ENCODE measurements at regions not wholly inside any gene's neighbourhood (a gene's known extent, or its start where the extent isn't known, plus 50 kb on each side); places are given as distances from the start of the nearest gene placed in this dataset.

GRCh38 chr6:11341303-11341702 is 108.8 kb upstream of the NEDD9 start:
- Histone ChIP-seq H3K27ac (ENCODE audit: low read length) (no peak overlapping the region), H3K27me3 (ENCODE audit: control insufficient read depth in 1 of 2, insufficient read depth in 2 of 2, low read length in 2 of 2) (no peaks in the 10 kb centered on the region), H3K4me1 (ENCODE audit: control insufficient read depth, insufficient read depth, low read length) (no peaks in the 10 kb centered on the region), H3K36me3 (ENCODE audit: control insufficient read depth in 2 of 2, insufficient read depth in 2 of 2, low read length in 2 of 2) (no peaks in the 10 kb centered on the region), H3K9ac (ENCODE audit: low read length in 2 of 2) (no peak overlapping the region), H3K4me3 (ENCODE audit: low read length in 2 of 2) (no peak overlapping the region), H3K9me3 (ENCODE audit: control insufficient read depth in 2 of 2, low read length in 2 of 2) (peaks cover 0 to 7% of the 10 kb centered on the region in 2 donors)

- H3K4me3 ChIP-seq (ENCODE audit: low read length in 2 of 2), result no peak overlapping the region
- no peaks in the 10 kb centered on the region for H3K4me1 ChIP-seq (ENCODE audit: control insufficient read depth, insufficient read depth, low read length)
- H3K36me3 ChIP-seq (ENCODE audit: control insufficient read depth in 2 of 2, insufficient read depth in 2 of 2, low read length in 2 of 2), result no peaks in the 10 kb centered on the region
- peaks cover 0 to 7% of the 10 kb centered on the region in 2 donors for H3K9me3 ChIP-seq (ENCODE audit: control insufficient read depth in 2 of 2, low read length in 2 of 2)
- no peak overlapping the region for H3K27ac ChIP-seq (ENCODE audit: low read length)
- no peaks in the 10 kb centered on the region for H3K27me3 ChIP-seq (ENCODE audit: control insufficient read depth in 1 of 2, insufficient read depth in 2 of 2, low read length in 2 of 2)
- H3K9ac ChIP-seq (ENCODE audit: low read length in 2 of 2), result no peak overlapping the region
Measured at GRCh38 chr6:11339380-11339779, 106.9 kb upstream of the NEDD9 start.

GRCh38 chr6:11337306-11337705 is 104.8 kb upstream of the NEDD9 start:
- no peaks in the 10 kb centered on the region for H3K4me1 ChIP-seq (ENCODE audit: control insufficient read depth, insufficient read depth, low read length)
- H3K9me3 ChIP-seq (ENCODE audit: control insufficient read depth in 2 of 2, low read length in 2 of 2), result peaks cover 0 to 7% of the 10 kb centered on the region in 2 donors
- H3K27me3 ChIP-seq (ENCODE audit: control insufficient read depth in 1 of 2, insufficient read depth in 2 of 2, low read length in 2 of 2), result no peaks in the 10 kb centered on the region
- H3K36me3 ChIP-seq (ENCODE audit: control insufficient read depth in 2 of 2, insufficient read depth in 2 of 2, low read length in 2 of 2), result no peaks in the 10 kb centered on the region
- H3K27ac ChIP-seq (ENCODE audit: low read length), result no peak overlapping the region
- no peak overlapping the region for H3K9ac ChIP-seq (ENCODE audit: low read length in 2 of 2)
- H3K4me3 ChIP-seq (ENCODE audit: low read length in 2 of 2), result no peak overlapping the region

- Histone ChIP-seq H3K4me3 (ENCODE audit: low read length in 2 of 2) (no peak overlapping the region), H3K27me3 (ENCODE audit: control insufficient read depth in 1 of 2, insufficient read depth in 2 of 2, low read length in 2 of 2) (no peaks in the 10 kb centered on the region), H3K9me3 (ENCODE audit: control insufficient read depth in 2 of 2, low read length in 2 of 2) (peaks cover 0 to 1% of the 10 kb centered on the region in 2 donors), H3K9ac (ENCODE audit: low read length in 2 of 2) (no peak overlapping the region), H3K4me1 (ENCODE audit: control insufficient read depth, insufficient read depth, low read length) (no peaks in the 10 kb centered on the region), H3K27ac (ENCODE audit: low read length) (no peak overlapping the region), H3K36me3 (ENCODE audit: control insufficient read depth in 2 of 2, insufficient read depth in 2 of 2, low read length in 2 of 2) (no peaks in the 10 kb centered on the region)
Measured at GRCh38 chr6:11335826-11336225, 103.4 kb upstream of the NEDD9 start.

- no peak overlapping the region for H3K27ac ChIP-seq (ENCODE audit: low read length)
- no peaks in the 10 kb centered on the region for H3K36me3 ChIP-seq (ENCODE audit: control insufficient read depth in 2 of 2, insufficient read depth in 2 of 2, low read length in 2 of 2)
- H3K9ac ChIP-seq (ENCODE audit: low read length in 2 of 2), result no peak overlapping the region
- H3K9me3 ChIP-seq (ENCODE audit: control insufficient read depth in 2 of 2, low read length in 2 of 2), result no peaks in the 10 kb centered on the region
- H3K4me1 ChIP-seq (ENCODE audit: control insufficient read depth, insufficient read depth, low read length), result no peaks in the 10 kb centered on the region
- H3K4me3 ChIP-seq (ENCODE audit: low read length in 2 of 2), result no peak overlapping the region
- H3K27me3 ChIP-seq (ENCODE audit: control insufficient read depth in 1 of 2, insufficient read depth in 2 of 2, low read length in 2 of 2), result no peaks in the 10 kb centered on the region
Measured at GRCh38 chr6:11333132-11333849, 100.8 kb upstream of the NEDD9 start.

- no peaks in the 10 kb centered on the region for H3K9me3 ChIP-seq (ENCODE audit: control insufficient read depth in 2 of 2, low read length in 2 of 2)
- no peaks in the 10 kb centered on the region for H3K27me3 ChIP-seq (ENCODE audit: control insufficient read depth in 1 of 2, insufficient read depth in 2 of 2, low read length in 2 of 2)
- no peaks in the 10 kb centered on the region for H3K36me3 ChIP-seq (ENCODE audit: control insufficient read depth in 2 of 2, insufficient read depth in 2 of 2, low read length in 2 of 2)
- no peak overlapping the region for H3K4me3 ChIP-seq (ENCODE audit: low read length in 2 of 2)
- H3K27ac ChIP-seq (ENCODE audit: low read length), result no peak overlapping the region
- no peaks in the 10 kb centered on the region for H3K4me1 ChIP-seq (ENCODE audit: control insufficient read depth, insufficient read depth, low read length)
- H3K9ac ChIP-seq (ENCODE audit: low read length in 2 of 2), result no peak overlapping the region
Measured at GRCh38 chr6:11332463-11332862, 100.0 kb upstream of the NEDD9 start.

- Histone ChIP-seq H3K9me3 (ENCODE audit: control insufficient read depth in 2 of 2, low read length in 2 of 2) (no peaks in the 10 kb centered on the region), H3K27ac (ENCODE audit: low read length) (no peak overlapping the region), H3K4me1 (ENCODE audit: control insufficient read depth, insufficient read depth, low read length) (no peaks in the 10 kb centered on the region), H3K4me3 (ENCODE audit: low read length in 2 of 2) (no peak overlapping the region), H3K9ac (ENCODE audit: low read length in 2 of 2) (no peak overlapping the region), H3K36me3 (ENCODE audit: control insufficient read depth in 2 of 2, insufficient read depth in 2 of 2, low read length in 2 of 2) (no peaks in the 10 kb centered on the region), H3K27me3 (ENCODE audit: control insufficient read depth in 1 of 2, insufficient read depth in 2 of 2, low read length in 2 of 2) (no peaks in the 10 kb centered on the region)
Measured at GRCh38 chr6:11331111-11331510, 98.6 kb upstream of the NEDD9 start.

GRCh38 chr6:11330413-11330760 is 97.9 kb upstream of the NEDD9 start:
- no peaks in the 10 kb centered on the region for H3K4me1 ChIP-seq (ENCODE audit: control insufficient read depth, insufficient read depth, low read length)
- no peaks in the 10 kb centered on the region for H3K27me3 ChIP-seq (ENCODE audit: control insufficient read depth in 1 of 2, insufficient read depth in 2 of 2, low read length in 2 of 2)
- H3K27ac ChIP-seq (ENCODE audit: low read length), result no peak overlapping the region
- H3K9me3 ChIP-seq (ENCODE audit: control insufficient read depth in 2 of 2, low read length in 2 of 2), result no peaks in the 10 kb centered on the region
- H3K9ac ChIP-seq (ENCODE audit: low read length in 2 of 2), result no peak overlapping the region
- no peaks in the 10 kb centered on the region for H3K36me3 ChIP-seq (ENCODE audit: control insufficient read depth in 2 of 2, insufficient read depth in 2 of 2, low read length in 2 of 2)
- no peak overlapping the region for H3K4me3 ChIP-seq (ENCODE audit: low read length in 2 of 2)

GRCh38 chr6:11329726-11330412 is 97.4 kb upstream of the NEDD9 start:
- Histone ChIP-seq H3K36me3 (ENCODE audit: control insufficient read depth in 2 of 2, insufficient read depth in 2 of 2, low read length in 2 of 2) (no peaks in the 10 kb centered on the region), H3K4me3 (ENCODE audit: low read length in 2 of 2) (no peak overlapping the region), H3K27ac (ENCODE audit: low read length) (no peak overlapping the region), H3K9me3 (ENCODE audit: control insufficient read depth in 2 of 2, low read length in 2 of 2) (no peaks in the 10 kb centered on the region), H3K9ac (ENCODE audit: low read length in 2 of 2) (no peak overlapping the region), H3K4me1 (ENCODE audit: control insufficient read depth, insufficient read depth, low read length) (no peaks in the 10 kb centered on the region), H3K27me3 (ENCODE audit: control insufficient read depth in 1 of 2, insufficient read depth in 2 of 2, low read length in 2 of 2) (no peaks in the 10 kb centered on the region)

GRCh38 chr6:11328613-11329247 is 96.3 kb upstream of the NEDD9 start:
- Histone ChIP-seq H3K9ac (ENCODE audit: low read length in 2 of 2) (no peak overlapping the region), H3K4me3 (ENCODE audit: low read length in 2 of 2) (no peak overlapping the region), H3K9me3 (ENCODE audit: control insufficient read depth in 2 of 2, low read length in 2 of 2) (no peaks in the 10 kb centered on the region), H3K4me1 (ENCODE audit: control insufficient read depth, insufficient read depth, low read length) (no peaks in the 10 kb centered on the region), H3K27me3 (ENCODE audit: control insufficient read depth in 1 of 2, insufficient read depth in 2 of 2, low read length in 2 of 2) (no peaks in the 10 kb centered on the region), H3K36me3 (ENCODE audit: control insufficient read depth in 2 of 2, insufficient read depth in 2 of 2, low read length in 2 of 2) (no peaks in the 10 kb centered on the region), H3K27ac (ENCODE audit: low read length) (no peak overlapping the region)

GRCh38 chr6:11327961-11328360 is 95.5 kb upstream of the NEDD9 start:
- no peak overlapping the region for H3K9ac ChIP-seq (ENCODE audit: low read length in 2 of 2)
- H3K4me3 ChIP-seq (ENCODE audit: low read length in 2 of 2), result no peak overlapping the region
- H3K27me3 ChIP-seq (ENCODE audit: control insufficient read depth in 1 of 2, insufficient read depth in 2 of 2, low read length in 2 of 2), result no peaks in the 10 kb centered on the region
- no peaks in the 10 kb centered on the region for H3K36me3 ChIP-seq (ENCODE audit: control insufficient read depth in 2 of 2, insufficient read depth in 2 of 2, low read length in 2 of 2)
- H3K4me1 ChIP-seq (ENCODE audit: control insufficient read depth, insufficient read depth, low read length), result no peaks in the 10 kb centered on the region
- no peak overlapping the region for H3K27ac ChIP-seq (ENCODE audit: low read length)
- no peaks in the 10 kb centered on the region for H3K9me3 ChIP-seq (ENCODE audit: control insufficient read depth in 2 of 2, low read length in 2 of 2)
